A172 (cell line): ENCODE measurements at regions not wholly inside any gene's neighbourhood (a gene's known extent, or its start where the extent isn't known, plus 50 kb on each side); places are given as distances from the start of the nearest gene placed in this dataset.

Source experiments
- DNase-seq: peaks from one replicate; pipeline ENCODE4 v3.0.0-alpha.2; 2015; ENCODE audit warnings: low spot score

GRCh38 chr7:115883629-115884028 lies 146.9 kb downstream of the TFEC start:
- no peak for DNase-seq

- peak; percentile 2 for DNase-seq
Observed at GRCh38 chr7:115881476-115881875, 149.1 kb downstream of the TFEC start.

GRCh38 chr7:115879171-115879570 lies 151.4 kb downstream of the TFEC start:
- DNase-seq: no peak

- no peak for DNase-seq
Observed at GRCh38 chr7:115869801-115870200, 160.8 kb downstream of the TFEC start.

- DNase-seq: no peak
Observed at GRCh38 chr7:115869190-115869589, 161.4 kb downstream of the TFEC start.

DNA sequence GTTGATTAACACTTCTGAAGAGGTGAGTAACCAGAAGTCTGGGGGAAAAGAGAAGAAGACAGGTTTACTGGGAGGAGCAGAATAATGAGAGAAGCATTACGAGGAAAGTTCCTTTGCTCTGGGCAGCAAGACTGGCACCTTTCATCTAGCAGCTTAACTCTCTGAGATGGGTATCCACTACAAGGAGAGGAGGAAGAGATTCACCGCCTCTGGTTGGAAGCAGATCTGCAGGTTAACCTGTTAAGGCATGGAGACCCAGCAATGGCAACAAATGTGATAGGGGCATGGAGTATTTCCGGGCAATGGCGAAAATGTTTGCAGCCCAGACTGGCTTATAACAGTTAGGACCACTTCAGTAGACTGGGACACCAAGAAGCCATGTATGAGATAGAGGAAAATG lies 162.2 kb downstream of the TFEC start:
- no peak for DNase-seq

GRCh38 chr7:115864082-115864481 lies 166.5 kb downstream of the TFEC start:
- no peak for DNase-seq

- peak; percentile 25 for DNase-seq
Observed at GRCh38 chr7:115851291-115851690, 179.3 kb downstream of the TFEC start.

DNA sequence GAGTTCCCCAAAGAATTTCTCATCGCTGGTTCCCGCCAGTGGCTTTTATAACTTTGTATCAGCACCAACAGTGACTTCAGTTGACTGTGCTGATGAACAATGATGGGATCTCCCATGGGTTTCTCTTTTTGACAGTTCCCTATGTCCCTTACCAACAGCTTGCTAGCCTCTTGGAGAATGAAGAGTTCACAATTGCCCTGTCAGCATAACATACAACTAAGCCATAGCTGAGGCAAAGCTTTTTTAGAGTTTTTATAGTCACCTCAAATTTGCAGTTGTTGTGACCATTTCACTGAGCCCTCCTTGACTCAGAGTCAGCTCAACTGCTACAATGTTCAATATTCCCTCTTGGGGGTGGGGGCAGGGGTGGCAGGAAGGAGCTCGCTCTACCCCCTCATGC lies 179.8 kb downstream of the TFEC start:
- no peak for DNase-seq

GRCh38 chr7:115844857-115845256 lies 185.7 kb downstream of the TFEC start:
- DNase-seq: no peak

- DNase-seq: no peak
Observed at GRCh38 chr7:115840702-115841101, 189.9 kb downstream of the TFEC start.

GRCh38 chr7:115838829-115839228 lies 191.7 kb downstream of the TFEC start:
- no peak for DNase-seq

DNA sequence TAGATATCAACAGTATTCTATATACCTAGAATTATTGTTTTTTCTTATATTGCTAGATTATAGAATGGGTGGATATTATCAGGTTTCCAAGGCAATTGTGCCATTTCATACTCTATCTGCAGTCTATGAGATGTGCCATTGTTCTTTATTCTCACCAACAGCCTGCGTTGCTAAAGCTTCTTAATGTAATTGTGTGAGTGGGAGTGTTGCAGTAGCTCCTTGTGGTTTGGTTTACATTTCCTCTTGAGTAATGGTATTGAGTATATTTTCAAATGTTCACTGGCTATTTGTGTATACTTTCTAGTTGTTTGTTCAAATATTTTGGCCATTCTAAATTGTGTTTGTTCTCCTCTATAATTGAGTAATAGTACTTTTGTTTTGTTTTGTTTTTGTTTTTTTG lies 199.2 kb downstream of the TFEC start:
- no peak for DNase-seq

DNA sequence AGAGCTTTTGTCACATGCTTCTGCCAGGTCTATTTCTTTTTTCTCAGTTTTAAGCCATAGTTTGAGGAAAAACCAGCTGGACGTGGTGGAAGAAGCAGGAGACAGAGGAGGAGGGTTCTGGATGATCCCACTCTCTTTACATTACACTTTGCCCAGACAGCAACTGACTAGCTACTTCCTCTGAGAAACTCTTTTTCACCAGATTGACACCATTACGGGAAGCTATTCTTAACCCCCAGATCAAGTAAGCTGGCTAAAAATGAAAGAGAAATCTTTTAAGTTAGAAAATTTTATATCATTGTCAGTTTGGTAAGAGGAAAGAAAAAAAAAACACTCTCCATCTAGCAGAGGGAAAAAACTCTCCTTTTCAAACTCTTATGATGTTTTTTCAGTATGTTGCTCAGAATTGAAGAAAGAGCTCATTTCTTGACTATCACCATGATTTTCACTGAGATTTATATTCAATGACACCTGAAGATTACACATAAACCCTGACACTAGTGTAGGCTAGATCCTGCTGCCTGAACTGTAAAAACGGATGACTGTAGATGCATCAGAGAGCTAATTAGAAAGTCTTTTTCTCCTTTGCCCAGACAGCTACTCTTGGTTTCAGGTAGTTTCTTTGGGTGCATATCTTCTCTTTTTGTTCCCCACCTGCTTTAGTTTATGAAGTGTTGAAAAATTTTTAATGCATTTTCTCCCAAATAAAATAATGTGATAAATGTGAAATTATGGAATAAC lies 203.1 kb downstream of the TFEC start:
- DNase-seq: no peak

- DNase-seq: peak; percentile 8
Observed at GRCh38 chr7:115825456-115826115, 205.0 kb downstream of the TFEC start.

DNA sequence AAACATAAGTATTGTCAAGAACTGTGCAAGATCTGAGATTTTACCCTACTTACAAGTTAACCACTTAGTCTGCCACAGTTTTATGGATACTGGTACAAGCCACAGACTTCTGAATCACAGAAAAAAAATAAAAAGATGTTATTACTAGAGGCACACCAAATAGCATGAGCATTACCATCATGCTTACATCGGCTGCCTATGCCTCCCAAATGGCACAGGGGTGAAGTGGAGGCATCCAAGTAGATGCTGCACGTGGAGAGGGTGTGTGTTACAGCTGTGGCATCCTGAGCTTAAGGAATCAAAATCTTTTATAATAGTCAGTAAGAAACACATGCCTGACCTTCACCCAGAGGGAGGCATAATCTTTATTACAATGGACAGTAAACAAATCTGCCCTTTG lies 207.8 kb downstream of the TFEC start:
- no peak for DNase-seq

- DNase-seq: no peak
Observed at GRCh38 chr7:115822380-115822779, 208.2 kb downstream of the TFEC start.

DNA sequence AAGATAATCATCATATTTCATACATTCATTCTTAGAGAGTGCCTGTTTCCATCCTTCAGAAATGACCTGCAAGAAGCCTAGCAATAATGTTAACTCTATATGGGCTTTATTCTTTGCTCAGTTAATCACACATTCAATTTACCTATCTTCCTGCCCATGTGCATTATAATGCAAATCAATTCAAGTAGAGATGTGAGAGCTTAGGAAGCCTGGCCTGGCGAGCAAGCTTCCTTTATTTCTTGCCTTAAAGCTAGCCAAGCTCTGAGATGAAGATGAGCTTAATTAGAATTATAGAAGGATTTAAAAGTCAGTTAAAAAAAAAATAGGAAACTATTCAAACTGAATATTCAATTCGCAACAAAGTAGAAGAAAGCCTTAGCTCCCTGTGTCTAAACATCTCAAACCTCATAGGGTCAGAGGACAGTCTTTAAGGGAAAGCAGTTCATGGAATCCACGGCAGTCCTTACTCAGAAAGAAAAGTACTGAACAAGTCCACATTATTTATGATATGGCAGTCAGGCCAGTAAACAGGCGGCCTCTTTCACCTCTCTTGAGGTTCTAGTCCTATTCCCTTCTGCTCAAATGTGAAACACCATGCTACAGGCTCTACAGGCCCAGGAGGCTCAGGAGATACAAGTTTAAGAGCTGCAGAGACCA lies 214.1 kb downstream of the TFEC start:
- DNase-seq: no peak

- DNase-seq: no peak
Observed at GRCh38 chr7:115812794-115813193, 217.8 kb downstream of the TFEC start.

GRCh38 chr7:115805458-115805857 lies 225.1 kb downstream of the TFEC start:
- no peak for DNase-seq

- no peak for DNase-seq
Observed at GRCh38 chr7:115802415-115802814, 228.1 kb downstream of the TFEC start.

DNA sequence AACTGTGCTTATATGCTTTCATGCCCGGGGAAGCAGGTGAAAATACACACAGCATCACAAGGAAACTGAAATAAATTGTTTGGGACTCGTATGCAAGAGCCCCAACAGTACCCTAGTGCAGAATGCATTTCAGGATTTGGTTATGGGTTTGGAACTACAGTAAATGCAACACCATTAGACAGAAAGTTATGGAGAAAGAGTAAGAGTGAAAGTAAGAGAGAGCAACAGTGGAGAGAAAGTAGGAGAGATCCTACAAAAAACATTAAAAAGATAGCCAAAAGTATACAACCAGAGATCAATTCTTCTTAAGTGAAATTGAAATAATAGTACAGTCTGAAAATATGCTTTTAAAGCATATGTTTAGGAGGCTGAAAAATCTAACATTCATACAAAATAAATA lies 231.1 kb downstream of the TFEC start:
- no peak for DNase-seq
